H1 (cell line): ENCODE measurements at regions not wholly inside any gene's neighbourhood (a gene's known extent, or its start where the extent isn't known, plus 50 kb on each side); places are given as distances from the start of the nearest gene placed in this dataset.

Source experiments
- CTCF ChIA-PET: fragments of 300-600 bp; sonication (Branson Sonifier 250); formaldehyde crosslinking; loops from one replicate; lab custom pipeline; 2021; ENCODE audit not compliant: partially characterized antibody; lab: Charles Lee
- POLR2A ChIA-PET: fragments of 300-600 bp; sonication (Branson Sonifier 250); formaldehyde crosslinking; loops from one replicate; lab custom pipeline; 2021; ENCODE audit warnings: inconsistent platforms; ENCODE audit not compliant: partially characterized antibody; lab: Charles Lee
- DNase-seq, 2 experiments: peaks; one replicate each; pipeline versions ENCODE4 v3.0.0 to v3.0.0-alpha.2; 2010 to 2022; ENCODE audit warnings: low spot score in 2 of 2, low read depth in 1 of 2, mixed read lengths in 1 of 2
- FAIRE-seq: peaks from 2 replicates; lab custom pipeline; 2011; peaks lifted over from hg19 to GRCh38; lab: Jason Lieb, UNC
- H2AFZ ChIP-seq: 2 replicates; pipeline ENCODE4 v1.8.1; 2012; ENCODE audit warnings: low read length, inconsistent platforms
- H2AK5ac ChIP-seq: 2 replicates; pipeline ENCODE4 v1.6.1; 2013; ENCODE audit warnings: low read depth, low read length
- H2BK120ac ChIP-seq: replicated peaks from 2 replicates; pipeline ENCODE3; 2013; ENCODE audit warnings: low read depth, low read length, inconsistent platforms
- H2BK12ac ChIP-seq: 2 replicates; pipeline ENCODE4 v1.6.1; 2013; ENCODE audit warnings: low read depth, low read length
- H2BK15ac ChIP-seq: 2 replicates; pipeline ENCODE4 v1.6.1; 2013; ENCODE audit warnings: low read length
- H2BK20ac ChIP-seq: 2 replicates; pipeline ENCODE4 v1.6.1; 2013; ENCODE audit warnings: low read length
- H2BK5ac ChIP-seq: 2 replicates; pipeline ENCODE4 v1.6.1; 2013; ENCODE audit warnings: low read depth, low read length
- H3K14ac ChIP-seq: 2 replicates; pipeline ENCODE4 v1.6.1; 2013; ENCODE audit warnings: inconsistent platforms; ENCODE audit not compliant: insufficient read length
- H3K18ac ChIP-seq: 2 replicates; pipeline ENCODE4 v1.6.1; 2013; ENCODE audit warnings: low read length; ENCODE audit errors: extremely low read depth
- H3K23ac ChIP-seq: 2 replicates; pipeline ENCODE4 v1.6.1; 2013; ENCODE audit warnings: inconsistent platforms; ENCODE audit not compliant: insufficient read length
- H3K23me2 ChIP-seq: 2 replicates; pipeline ENCODE4 v1.6.1; 2013; ENCODE audit warnings: low read depth, low read length
- H3K27ac ChIP-seq: 2 replicates; pipeline ENCODE4 v1.6.1; 2011; ENCODE audit warnings: low read depth, low read length, inconsistent platforms
- H3K27me3 ChIP-seq, 4 experiments: replicated peaks in 1 of 4; 1 replicate in 1 of 4; 2 replicates in 3 of 4; pipeline versions ENCODE4 v1.6.1 to v1.8.1; 2011 to 2013; ENCODE audit warnings: low read length in 3 of 4, mild to moderate bottlenecking in 3 of 4, inconsistent platforms in 2 of 4, mixed read lengths in 2 of 4, moderate library complexity in 1 of 4; ENCODE audit not compliant: control insufficient read depth in 3 of 4, insufficient read depth in 3 of 4; ENCODE audit errors: extremely low read depth in 1 of 4
- H3K36me3 ChIP-seq, 4 experiments: 2 replicates each; pipeline versions ENCODE4 v1.6.1 to v1.8.1; 2011 to 2013; ENCODE audit warnings: mild to moderate bottlenecking in 4 of 4, low read length in 3 of 4, moderate library complexity in 2 of 4, control low read depth in 1 of 4, inconsistent platforms in 1 of 4; ENCODE audit not compliant: insufficient read depth in 4 of 4, control insufficient read depth in 2 of 4
- H3K4ac ChIP-seq: replicated peaks from 2 replicates; pipeline ENCODE3; 2013; ENCODE audit warnings: low read length, low read depth, mixed read lengths, inconsistent platforms; ENCODE audit not compliant: insufficient read length
- H3K4me1 ChIP-seq, 4 experiments: replicated peaks in 1 of 4; 1 replicate in 1 of 4; 2 replicates in 3 of 4; pipeline versions ENCODE4 v1.6.1 to v1.8.1; 2011 to 2013; ENCODE audit warnings: low read length in 3 of 4, inconsistent platforms in 2 of 4, mixed read lengths in 1 of 4; ENCODE audit not compliant: insufficient read depth in 4 of 4, control insufficient read depth in 3 of 4
- H3K4me2 ChIP-seq, 2 experiments: 2 replicates each; pipeline versions ENCODE4 v1.6.1 to v1.8.1; 2011 to 2013; ENCODE audit warnings: low read depth in 2 of 2, low read length in 2 of 2, control low read depth in 1 of 2, inconsistent platforms in 1 of 2, mild to moderate bottlenecking in 1 of 2; ENCODE audit not compliant: insufficient read depth in 1 of 2
- H3K4me3 ChIP-seq, 4 experiments: fragments of 200-600, 300-600 bp in 1 of 4; sonication (generic), shearing (Covaris generic), sonication (Bioruptor Twin) in 1 of 4; 2 replicates each; pipeline versions ENCODE4 v1.5.1 to v1.8.1; 2011 to 2016; ENCODE audit warnings: low read length in 4 of 4, low read depth in 3 of 4, control low read depth in 2 of 4, inconsistent platforms in 2 of 4, mild to moderate bottlenecking in 2 of 4, mixed read lengths in 1 of 4, moderate library complexity in 1 of 4; ENCODE audit not compliant: insufficient read depth in 2 of 4; ENCODE audit errors: extremely low read depth in 1 of 4
- H3K56ac ChIP-seq: replicated peaks from 2 replicates; pipeline ENCODE3; 2013; ENCODE audit warnings: low read depth, mild to moderate bottlenecking, mixed read lengths, low read length, inconsistent platforms; ENCODE audit not compliant: insufficient read length
- H3K79me1 ChIP-seq: 2 replicates; pipeline ENCODE4 v1.6.1; 2013; ENCODE audit warnings: low read depth, low read length, control low read depth
- H3K79me2 ChIP-seq, 2 experiments: 2 replicates each; pipeline versions ENCODE4 v1.6.1 to v1.8.1; 2012 to 2013; ENCODE audit warnings: low read length in 2 of 2, mild to moderate bottlenecking in 2 of 2, inconsistent platforms in 1 of 2; ENCODE audit not compliant: insufficient read depth in 2 of 2, control insufficient read depth in 1 of 2
- H3K9ac ChIP-seq, 4 experiments: replicated peaks in 1 of 4; 1 replicate in 1 of 4; 2 replicates in 3 of 4; pipeline versions ENCODE4 v1.6.1 to v1.8.1; 2011 to 2013; ENCODE audit warnings: low read depth in 3 of 4, low read length in 3 of 4, control low read depth in 2 of 4, mild to moderate bottlenecking in 2 of 4, moderate library complexity in 2 of 4, inconsistent platforms in 1 of 4; ENCODE audit errors: extremely low read depth in 1 of 4
- H3K9me3 ChIP-seq, 2 experiments: 2 replicates each; pipeline versions ENCODE4 v1.6.1 to v1.8.1; 2012 to 2013; ENCODE audit warnings: mild to moderate bottlenecking in 2 of 2, moderate library complexity in 2 of 2, control low read depth in 1 of 2, inconsistent platforms in 1 of 2, low read depth in 1 of 2, low read length in 1 of 2, mixed read lengths in 1 of 2; ENCODE audit not compliant: insufficient read depth in 2 of 2
- H4K20me1 ChIP-seq, 2 experiments: replicated peaks in 1 of 2; 2 replicates each; pipeline versions ENCODE3 to v1.8.1; 2011 to 2013; ENCODE audit warnings: inconsistent platforms in 2 of 2, low read length in 2 of 2, mild to moderate bottlenecking in 1 of 2; ENCODE audit not compliant: insufficient read depth in 2 of 2, control insufficient read depth in 1 of 2
- H4K5ac ChIP-seq: 2 replicates; pipeline ENCODE4 v1.6.1; 2013; ENCODE audit warnings: low read length, low read depth, mixed read lengths, inconsistent platforms; ENCODE audit not compliant: insufficient read length
- H4K8ac ChIP-seq: 2 replicates; pipeline ENCODE4 v1.8.0; 2013; ENCODE audit warnings: mild to moderate bottlenecking, moderate library complexity, low read length, inconsistent platforms; ENCODE audit not compliant: insufficient read depth; ENCODE audit errors: extremely low read depth
- H4K91ac ChIP-seq: replicated peaks from 2 replicates; pipeline ENCODE3; 2013; ENCODE audit warnings: low read length, mixed read lengths, inconsistent platforms; ENCODE audit not compliant: insufficient read length
- RAD21 ChIP-seq, 2 experiments: IDR thresholded peaks in 1 of 2; conservative IDR thresholded peaks in 1 of 2; 2 replicates each; pipeline ENCODE4 v1.6.1; 2011; ENCODE audit warnings: low read depth in 2 of 2, low read length in 2 of 2, improper control_type of control experiment in 1 of 2, inconsistent platforms in 1 of 2, mild to moderate bottlenecking in 1 of 2, moderate library complexity in 1 of 2
- WGBS, 2 experiments: shearing (Covaris generic) in 1 of 2; methylation state at CpG; one replicate each; pipeline versions ENCODE4 v1.1.6 to v1.1.7; 2013 to 2015; ENCODE audit warnings: low lambda C conversion rate in 2 of 2, mixed read lengths in 2 of 2, inconsistent platforms in 1 of 2, low coverage in 1 of 2, missing lambda C conversion rate in 1 of 2; ENCODE audit not compliant: insufficient replicate concordance in 2 of 2, insufficient coverage in 1 of 2, insufficient read length in 1 of 2; ENCODE audit errors: extremely low coverage in 1 of 2, missing lambda C conversion rate in 1 of 2; 5-methylcytosine and 5-hydroxymethylcytosine counted together

DNA sequence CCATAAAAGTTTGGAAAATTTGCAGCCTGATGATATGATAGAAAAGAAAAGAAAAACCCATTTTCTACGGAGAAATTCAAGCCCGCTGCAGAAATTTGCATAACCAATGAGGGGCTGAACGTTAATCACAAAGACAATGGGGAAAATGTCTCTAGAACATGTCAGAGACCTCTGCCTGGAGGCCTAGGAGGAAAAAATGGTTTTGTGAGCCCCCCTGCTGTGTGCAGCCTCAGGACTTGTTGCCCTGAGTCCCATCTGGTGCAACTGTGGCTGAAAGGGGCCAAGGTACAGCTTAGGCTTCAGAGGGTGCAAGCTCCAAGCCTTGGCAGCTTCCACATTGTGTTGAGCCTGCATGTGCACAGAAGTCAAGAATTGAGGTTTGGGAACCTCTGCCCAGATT lies 1267.4 kb upstream of the GOT2 start:
- no peak overlapping the region for H3K14ac ChIP-seq
- H3K79me2 ChIP-seq, result no peaks in the 10 kb centered on the region
- no peak overlapping the region for H2AK5ac ChIP-seq
- FAIRE-seq (no peak), DNase-seq (no peak)
- H2BK5ac ChIP-seq, result no peak overlapping the region
- no peaks in the 10 kb centered on the region for H4K20me1 ChIP-seq
- no peak overlapping the region for H3K4me2 ChIP-seq
- no peaks in the 10 kb centered on the region for H3K27me3 ChIP-seq
- no peak overlapping the region for H2BK12ac ChIP-seq
- no peak overlapping the region for H3K4me3 ChIP-seq
- H3K9ac ChIP-seq, result no peak overlapping the region
- H3K4me1 ChIP-seq, result no peaks in the 10 kb centered on the region; a peak in 1 of 7 replicates
- H3K23ac ChIP-seq, result no peak overlapping the region
- no peak overlapping the region for H3K18ac ChIP-seq
- ChIA-PET CTCF (interaction anchor here (0.6 kb wide), 1 partner anchor 52 kb away, joined by 3 read pairs; no protein-coding TSS in a partner anchor), POLR2A (no interaction called here)
- no peak overlapping the region for H3K4ac ChIP-seq
- TF ChIP-seq RAD21 (IDR thresholded peaks at IDR 0.05 in 1 of 2, conservative IDR thresholded peaks at IDR 0.05 in 1 of 2; ENCODE audit: low read depth in 2 of 2, low read length in 2 of 2), result no peak
- H4K91ac ChIP-seq, result no peak overlapping the region
- H3K9me3 ChIP-seq, result peaks cover 15 to 18% of the 10 kb centered on the region in 2 experiments
- H3K36me3 ChIP-seq, result no peaks in the 10 kb centered on the region
- H2BK15ac ChIP-seq, result no peak overlapping the region
- H4K8ac ChIP-seq, result no peak overlapping the region
- H3K23me2 ChIP-seq, result no peaks in the 10 kb centered on the region
- H3K79me1 ChIP-seq, result no peaks in the 10 kb centered on the region
- H2BK120ac ChIP-seq, result no peak overlapping the region
- H3K27ac ChIP-seq, result no peak overlapping the region
- 60% methylated on average over 3 of the region's 3 CpGs; no CpG with 5 or more reads in 1 of the 2 experiments for WGBS, 2 experiments
- no peak overlapping the region for H3K56ac ChIP-seq
- H2BK20ac ChIP-seq, result no peak overlapping the region
- H4K5ac ChIP-seq, result no peak overlapping the region
- H2AFZ ChIP-seq, result no peak overlapping the region
